Memory B cell (primary cell): ENCODE measurements at regions not wholly inside any gene's neighbourhood (a gene's known extent, or its start where the extent isn't known, plus 50 kb on each side); places are given as distances from the start of the nearest gene placed in this dataset.
"Not testable (repeated sequence)": the region's sequence is repeated elsewhere in the genome, so short reads cannot be mapped to it uniquely, and the experiment has no call there.

Source experiments
- ATAC-seq: fragments of 150-1000 bp; cut with Tn5 transposase; 2 replicates; pipeline ENCODE4 v1.10.0; 2021; ENCODE audit warnings: low read depth, mild to moderate bottlenecking, moderate library complexity
- DNase-seq, 2 donors: peaks; one replicate each; pipeline ENCODE4 v3.0.0; 2022; ENCODE audit warnings: low spot score in 2 of 2
- H3K27ac Mint-ChIP-seq: one replicate; pipeline ENCODE4 v1.8.0; 2022; ENCODE audit warnings: mild to moderate bottlenecking, moderate library complexity, mixed read lengths
- H3K27me3 Mint-ChIP-seq: one replicate; pipeline ENCODE4 v1.8.0; 2022; ENCODE audit warnings: mixed read lengths
- H3K36me3 Mint-ChIP-seq: one replicate; pipeline ENCODE4 v1.8.0; 2022; ENCODE audit warnings: mild to moderate bottlenecking, mixed read lengths
- H3K4me1 Mint-ChIP-seq: one replicate; pipeline ENCODE4 v1.8.0; 2022; ENCODE audit warnings: mixed read lengths
- H3K4me3 Mint-ChIP-seq: one replicate; pipeline ENCODE4 v1.8.0; 2022; ENCODE audit warnings: mild to moderate bottlenecking, moderate library complexity, mixed read lengths
- H3K9me3 Mint-ChIP-seq: one replicate; pipeline ENCODE4 v1.8.0; 2022; ENCODE audit warnings: mixed read lengths

DNA sequence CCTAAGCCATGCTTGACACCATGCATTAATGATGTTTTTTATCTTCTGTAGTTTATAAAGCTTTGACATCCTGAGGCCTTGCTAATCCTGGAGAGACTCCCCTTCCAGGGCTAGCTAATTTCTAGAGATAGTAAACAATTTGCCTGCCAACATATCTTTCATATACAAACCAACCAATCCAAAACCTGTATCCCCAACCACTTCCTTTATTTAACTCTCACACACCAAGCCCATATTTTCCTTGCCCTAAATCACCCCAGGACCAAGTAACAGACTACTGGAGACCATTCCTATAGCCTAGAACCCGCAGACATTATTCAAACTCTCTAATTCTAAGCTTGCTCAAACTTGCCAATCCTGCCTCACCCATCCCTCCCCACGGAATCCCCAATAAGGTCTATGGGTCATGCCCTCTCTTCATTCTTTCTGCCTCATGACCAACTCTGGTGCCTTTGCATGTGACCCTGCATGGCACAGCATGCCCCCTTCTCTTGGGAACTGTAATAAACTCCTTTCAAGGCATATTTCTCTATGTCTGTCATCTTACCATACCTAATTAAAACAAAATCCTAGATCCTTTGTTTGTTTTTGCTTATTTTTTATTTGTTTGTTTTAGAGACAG is 116.6 kb upstream of the CACUL1 start:
- Mint-ChIP-seq H3K27me3 (peaks cover 22% of the 10 kb centered on the region), H3K9me3 (peaks cover 5% of the 10 kb centered on the region), H3K36me3 (no peaks in the 10 kb centered on the region), H3K27ac (no peak overlapping the region), H3K4me3 (no peak overlapping the region), H3K4me1 (no peaks in the 10 kb centered on the region)
- ATAC-seq (no peak), DNase-seq (no peak)

DNA sequence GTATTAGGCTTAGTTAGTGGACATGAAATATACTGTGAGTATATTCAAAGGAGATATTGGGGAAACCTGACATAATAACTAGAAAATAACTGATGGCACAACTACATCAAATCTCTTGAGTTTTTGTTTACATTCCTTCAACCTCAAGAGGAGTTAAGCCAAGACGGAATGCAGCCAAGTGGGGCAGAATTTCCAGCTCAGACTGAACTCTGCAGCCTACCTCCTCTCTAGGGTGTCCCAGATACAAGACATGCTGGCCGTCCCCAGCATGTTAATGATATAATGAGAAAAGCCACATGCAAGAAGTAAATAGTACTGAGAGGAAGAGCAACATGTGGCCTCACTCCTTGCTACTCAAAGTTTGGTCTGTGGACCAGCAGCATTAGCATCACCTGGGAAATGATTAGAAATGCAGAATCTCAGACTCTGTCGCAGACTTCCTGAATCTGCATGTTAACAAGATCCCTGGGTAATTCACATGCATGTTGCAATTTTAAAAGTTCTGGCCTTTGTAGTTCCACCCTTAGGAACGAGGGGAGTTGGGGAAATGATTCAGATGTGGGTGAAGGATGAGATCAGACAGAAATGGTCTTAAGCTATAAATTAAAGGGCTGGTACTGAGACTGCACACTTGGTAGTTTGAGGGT is 118.4 kb upstream of the CACUL1 start:
- ATAC-seq: no peak
- H3K27me3 Mint-ChIP-seq: peaks cover 21% of the 10 kb centered on the region
- peaks cover 7% of the 10 kb centered on the region for H3K9me3 Mint-ChIP-seq
- H3K4me3 Mint-ChIP-seq: no peak overlapping the region
- H3K27ac Mint-ChIP-seq: no peak overlapping the region
- H3K36me3 Mint-ChIP-seq: no peaks in the 10 kb centered on the region
- no peak for DNase-seq
- no peaks in the 10 kb centered on the region for H3K4me1 Mint-ChIP-seq

DNA sequence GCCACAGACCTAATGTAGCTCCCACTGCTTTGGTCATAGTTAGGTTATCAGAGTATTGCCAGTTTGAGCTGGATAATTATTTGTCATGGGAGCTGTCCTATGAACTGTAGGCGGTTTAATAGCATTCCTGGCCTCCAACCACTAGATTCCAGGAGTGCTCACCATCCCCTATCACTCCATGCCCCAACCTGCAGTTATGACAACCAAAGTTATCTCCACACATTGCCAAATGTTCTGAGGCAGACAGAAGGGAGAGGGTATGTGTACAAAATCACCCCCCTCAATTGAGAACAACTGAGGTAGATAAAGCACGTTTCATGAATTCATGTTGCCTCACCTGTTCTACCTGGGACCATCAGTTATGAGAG is 119.0 kb upstream of the CACUL1 start:
- no peak for DNase-seq
- peaks cover 21% of the 10 kb centered on the region for H3K27me3 Mint-ChIP-seq
- H3K4me1 Mint-ChIP-seq: no peaks in the 10 kb centered on the region
- no peak overlapping the region for H3K27ac Mint-ChIP-seq
- ATAC-seq: no peak
- H3K9me3 Mint-ChIP-seq: peaks cover 7% of the 10 kb centered on the region
- H3K4me3 Mint-ChIP-seq: no peak overlapping the region
- no peaks in the 10 kb centered on the region for H3K36me3 Mint-ChIP-seq

DNA sequence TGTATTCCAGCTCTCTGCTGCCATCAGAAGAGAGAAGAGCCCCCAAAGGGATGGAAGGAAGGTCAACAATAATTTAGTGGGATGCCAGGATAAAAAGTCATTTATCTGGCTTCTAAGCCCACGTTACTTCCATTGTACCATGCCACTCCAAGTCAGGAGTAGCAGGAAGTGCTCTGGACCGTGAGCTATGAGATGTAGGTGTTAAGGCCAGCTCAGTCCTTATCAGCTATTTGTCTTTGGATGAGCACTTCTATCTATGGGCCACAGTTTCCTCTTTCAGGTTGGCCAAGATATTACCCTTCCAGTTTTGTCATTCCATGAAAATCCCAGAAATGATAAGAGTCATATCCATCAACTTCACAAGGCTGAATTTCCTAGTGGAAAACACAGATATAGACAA is 119.4 kb upstream of the CACUL1 start:
- no peak overlapping the region for H3K27ac Mint-ChIP-seq
- H3K4me3 Mint-ChIP-seq: no peak overlapping the region
- DNase-seq (no peak), ATAC-seq (no peak)
- no peaks in the 10 kb centered on the region for H3K4me1 Mint-ChIP-seq
- peaks cover 21% of the 10 kb centered on the region for H3K27me3 Mint-ChIP-seq
- H3K36me3 Mint-ChIP-seq: no peaks in the 10 kb centered on the region
- peaks cover 7% of the 10 kb centered on the region for H3K9me3 Mint-ChIP-seq

DNA sequence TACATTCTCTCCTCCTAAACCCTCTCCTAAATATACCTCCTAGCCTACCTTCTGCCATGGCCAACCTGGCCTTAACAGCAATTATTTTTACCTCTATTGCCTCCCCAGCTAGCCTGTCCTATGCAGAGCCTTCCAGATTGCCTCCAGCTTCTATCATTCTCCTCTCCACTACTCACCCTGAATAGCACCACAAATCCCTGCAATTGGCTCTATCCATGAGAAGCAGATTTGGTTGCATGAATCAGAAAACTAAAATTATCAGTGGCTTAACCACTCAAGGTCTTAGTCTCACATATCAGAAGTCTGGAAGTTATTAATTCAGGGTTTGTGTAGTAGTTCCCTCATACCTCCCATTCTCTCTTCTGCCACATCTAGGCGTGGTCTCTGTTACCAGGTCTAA is 120.3 kb upstream of the CACUL1 start:
- Mint-ChIP-seq H3K27me3 (peaks cover 21% of the 10 kb centered on the region), H3K4me3 (no peak overlapping the region), H3K27ac (no peak overlapping the region), H3K4me1 (no peaks in the 10 kb centered on the region), H3K9me3 (peaks cover 7% of the 10 kb centered on the region), H3K36me3 (no peaks in the 10 kb centered on the region)
- DNase-seq: no peak
- ATAC-seq: no peak

DNA sequence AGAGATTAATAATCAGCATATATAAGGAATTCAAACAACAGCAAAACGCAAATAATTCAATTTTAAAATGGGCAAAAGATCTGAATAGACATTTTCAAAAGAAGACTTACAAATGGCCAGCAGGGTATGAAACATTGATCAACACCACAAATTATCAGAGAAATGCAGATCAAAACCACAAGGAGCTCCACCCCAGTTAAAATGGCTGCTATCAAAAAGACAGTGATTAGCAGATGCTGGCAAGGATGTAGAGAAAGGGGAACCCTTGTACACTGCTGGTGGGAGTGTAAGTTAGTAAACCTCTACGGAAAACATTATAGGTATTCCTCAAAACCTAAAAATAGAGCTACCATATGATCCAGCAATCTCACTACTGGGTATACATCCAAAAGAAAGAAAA is 128.0 kb upstream of the CACUL1 start:
- Mint-ChIP-seq H3K9me3 (peaks cover 6% of the 10 kb centered on the region), H3K27me3 (peaks cover 3% of the 10 kb centered on the region), H3K4me3 (no peak overlapping the region), H3K27ac (no peak overlapping the region), H3K4me1 (no peaks in the 10 kb centered on the region), H3K36me3 (no peaks in the 10 kb centered on the region)
- ATAC-seq: no peak
- DNase-seq: no peak

DNA sequence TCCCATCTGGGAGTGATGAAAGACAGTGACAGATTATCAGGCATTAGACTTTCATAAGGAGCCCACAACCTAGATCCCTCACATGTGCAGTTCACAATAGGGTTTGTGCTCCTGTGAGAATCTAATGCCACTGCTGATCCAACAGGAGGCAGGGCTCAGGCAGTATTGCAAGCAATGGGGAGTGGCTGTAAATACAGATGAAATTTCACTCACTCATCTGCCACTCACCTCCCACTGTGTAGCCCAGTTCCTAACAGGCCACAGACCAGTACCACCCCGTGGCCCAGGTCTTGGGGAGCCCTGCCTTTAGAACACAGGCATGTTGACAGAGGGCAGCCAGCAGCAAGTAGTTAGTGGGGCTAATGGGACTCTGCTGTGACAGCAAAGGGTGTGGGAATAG is 137.3 kb upstream of the NANOS1 start:
- no peaks in the 10 kb centered on the region for H3K4me1 Mint-ChIP-seq
- no peaks in the 10 kb centered on the region for H3K36me3 Mint-ChIP-seq
- no peak overlapping the region for H3K4me3 Mint-ChIP-seq
- H3K9me3 Mint-ChIP-seq: peaks cover 13% of the 10 kb centered on the region
- ATAC-seq (no peak), DNase-seq (no peak)
- H3K27me3 Mint-ChIP-seq: peaks cover 10% of the 10 kb centered on the region
- H3K27ac Mint-ChIP-seq: no peak overlapping the region

DNA sequence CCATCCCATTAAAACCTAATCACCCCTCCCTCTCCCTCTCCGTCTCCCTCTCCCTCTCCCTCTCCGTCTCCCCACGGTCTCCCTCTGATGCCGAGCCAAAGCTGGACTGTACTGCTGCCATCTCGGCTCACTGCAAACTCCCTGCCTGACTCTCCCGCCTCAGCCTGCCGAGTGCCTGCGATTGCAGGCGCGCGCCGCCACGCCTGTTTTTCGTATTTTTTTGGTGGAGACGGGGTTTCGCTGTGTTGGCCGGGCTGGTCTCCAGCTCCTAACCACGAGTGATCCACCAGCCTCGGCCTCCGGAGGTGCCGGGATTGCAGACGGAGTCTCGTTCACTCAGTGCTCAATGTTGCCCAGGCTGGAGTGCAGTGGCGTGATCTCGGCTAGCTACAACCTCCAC is 134.6 kb upstream of the NANOS1 start:
- not testable (repeated sequence) for ATAC-seq

DNA sequence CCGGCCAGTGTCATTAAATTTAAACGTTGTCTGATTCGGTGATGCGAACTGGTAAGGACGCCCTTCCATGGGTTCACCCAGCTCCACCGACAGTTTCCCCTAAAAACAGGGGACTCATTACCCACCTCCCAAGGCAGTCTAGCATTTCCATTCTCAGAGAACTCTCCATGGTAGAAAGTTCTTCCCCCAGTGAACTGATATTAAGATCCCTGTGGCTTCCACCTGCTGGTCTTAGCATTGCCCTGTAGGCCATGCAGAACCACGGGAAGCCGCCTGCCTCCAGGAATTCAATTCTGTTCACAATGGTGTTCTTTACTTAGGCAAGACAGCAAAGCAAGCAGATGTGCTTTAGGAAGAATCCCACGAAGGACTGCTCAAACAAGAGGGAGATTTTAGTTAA is 128.9 kb upstream of the NANOS1 start:
- DNase-seq (no peak), ATAC-seq (no peak)
- Mint-ChIP-seq H3K9me3 (no peaks in the 10 kb centered on the region), H3K27me3 (peaks cover 9% of the 10 kb centered on the region), H3K4me3 (no peak overlapping the region), H3K4me1 (no peaks in the 10 kb centered on the region), H3K36me3 (no peaks in the 10 kb centered on the region), H3K27ac (no peak overlapping the region)

More for the DNA sequence above, 134.6 kb upstream of the NANOS1 start:
- DNase-seq, H3K4me1 Mint-ChIP-seq, H3K36me3 Mint-ChIP-seq, H3K27ac Mint-ChIP-seq, H3K27me3 Mint-ChIP-seq, H3K4me3 Mint-ChIP-seq: not testable (repeated sequence)
- H3K9me3 Mint-ChIP-seq: peaks cover 13% of the 10 kb centered on the region

DNA sequence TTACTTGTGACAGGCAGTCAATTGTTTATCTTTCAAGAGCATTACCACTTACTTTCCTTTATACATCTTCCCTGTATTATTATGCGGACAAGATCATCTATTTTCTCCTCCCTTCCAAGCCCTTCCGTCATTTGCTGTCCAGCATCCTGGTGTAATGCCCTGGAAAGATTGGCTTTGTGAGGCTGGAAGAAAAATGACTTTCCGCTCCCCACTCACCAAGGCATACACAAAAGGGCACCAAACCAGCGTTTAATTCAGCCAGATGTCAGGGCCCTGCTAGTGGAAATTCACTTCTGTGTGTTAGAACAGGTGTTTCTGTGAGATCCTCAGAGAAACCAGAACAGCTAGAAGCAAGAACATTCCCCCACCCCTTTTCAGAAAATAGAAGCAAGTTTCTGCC is 128.1 kb upstream of the NANOS1 start:
- ATAC-seq (no peak), DNase-seq (no peak)
- Mint-ChIP-seq H3K9me3 (no peaks in the 10 kb centered on the region), H3K36me3 (no peaks in the 10 kb centered on the region), H3K27me3 (peaks cover 9% of the 10 kb centered on the region), H3K4me3 (no peak overlapping the region), H3K27ac (no peak overlapping the region), H3K4me1 (no peaks in the 10 kb centered on the region)

DNA sequence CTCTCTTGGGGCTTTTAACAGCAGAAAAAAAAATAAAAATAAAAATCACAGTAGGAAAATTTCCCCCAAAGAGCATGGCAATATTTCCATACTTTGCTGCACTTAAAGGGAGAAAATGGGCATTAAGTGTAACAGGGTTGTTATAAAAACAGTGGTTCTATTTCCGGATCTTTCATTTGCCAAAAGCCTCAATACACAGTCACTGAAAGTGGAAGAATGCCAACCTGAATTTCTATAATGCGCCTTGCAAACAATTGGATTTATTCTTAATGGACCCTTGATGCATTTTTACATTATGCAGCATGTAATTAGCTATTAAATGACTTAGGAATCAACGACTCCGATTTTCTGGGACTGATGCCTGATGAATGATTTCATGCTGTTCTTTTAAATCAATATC is 127.6 kb upstream of the NANOS1 start:
- no peaks in the 10 kb centered on the region for H3K36me3 Mint-ChIP-seq
- H3K27ac Mint-ChIP-seq: no peak overlapping the region
- ATAC-seq (no peak), DNase-seq (no peak)
- no peaks in the 10 kb centered on the region for H3K4me1 Mint-ChIP-seq
- no peaks in the 10 kb centered on the region for H3K9me3 Mint-ChIP-seq
- no peak overlapping the region for H3K4me3 Mint-ChIP-seq
- H3K27me3 Mint-ChIP-seq: peaks cover 9% of the 10 kb centered on the region

DNA sequence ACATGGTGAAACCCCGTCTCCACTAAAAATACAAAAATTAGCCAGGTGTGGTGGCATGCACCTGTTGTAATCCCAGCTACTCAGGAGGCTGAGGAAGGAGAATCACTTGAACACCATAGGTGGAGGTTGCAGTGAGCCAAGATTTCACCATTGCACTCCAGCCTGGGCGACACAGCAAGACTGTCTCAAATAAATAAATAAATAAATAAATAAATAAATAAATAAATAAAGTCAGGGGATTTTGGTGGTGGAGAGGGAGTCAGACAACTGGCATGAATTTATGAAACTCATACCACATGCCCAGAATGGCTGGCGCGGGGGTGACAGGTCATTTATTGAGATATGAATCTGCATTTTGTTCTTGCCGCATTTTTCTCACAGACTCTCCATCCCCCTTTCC is 126.9 kb upstream of the NANOS1 start:
- H3K9me3 Mint-ChIP-seq, H3K27me3 Mint-ChIP-seq, H3K36me3 Mint-ChIP-seq, H3K4me3 Mint-ChIP-seq, DNase-seq, ATAC-seq, H3K27ac Mint-ChIP-seq, H3K4me1 Mint-ChIP-seq: not testable (repeated sequence)

DNA sequence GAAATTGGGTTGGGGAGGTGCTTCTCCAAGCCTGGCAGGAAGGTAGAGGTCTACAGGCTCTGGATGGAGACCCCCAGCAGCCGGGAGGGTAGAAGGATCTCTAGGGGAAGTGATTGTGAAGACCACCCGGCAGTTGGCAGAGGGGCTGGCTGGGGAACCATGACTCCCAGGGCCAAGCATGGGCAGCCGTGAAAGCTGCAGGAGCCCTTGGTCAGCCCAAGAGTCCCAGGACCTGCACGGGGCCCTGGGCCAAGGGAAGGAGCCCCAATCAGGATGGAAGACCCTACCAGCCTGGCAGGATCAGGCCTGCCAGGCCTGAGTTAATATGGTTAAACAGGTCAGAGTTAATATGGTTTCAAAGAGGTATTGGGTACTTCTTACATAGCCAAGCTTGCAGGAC is 126.3 kb upstream of the NANOS1 start:
- no peaks in the 10 kb centered on the region for H3K36me3 Mint-ChIP-seq
- no peaks in the 10 kb centered on the region for H3K9me3 Mint-ChIP-seq
- ATAC-seq: no peak
- H3K27ac Mint-ChIP-seq: no peak overlapping the region
- H3K4me1 Mint-ChIP-seq: no peaks in the 10 kb centered on the region
- H3K4me3 Mint-ChIP-seq: no peak overlapping the region
- no peak for DNase-seq
- H3K27me3 Mint-ChIP-seq: peaks cover 9% of the 10 kb centered on the region

DNA sequence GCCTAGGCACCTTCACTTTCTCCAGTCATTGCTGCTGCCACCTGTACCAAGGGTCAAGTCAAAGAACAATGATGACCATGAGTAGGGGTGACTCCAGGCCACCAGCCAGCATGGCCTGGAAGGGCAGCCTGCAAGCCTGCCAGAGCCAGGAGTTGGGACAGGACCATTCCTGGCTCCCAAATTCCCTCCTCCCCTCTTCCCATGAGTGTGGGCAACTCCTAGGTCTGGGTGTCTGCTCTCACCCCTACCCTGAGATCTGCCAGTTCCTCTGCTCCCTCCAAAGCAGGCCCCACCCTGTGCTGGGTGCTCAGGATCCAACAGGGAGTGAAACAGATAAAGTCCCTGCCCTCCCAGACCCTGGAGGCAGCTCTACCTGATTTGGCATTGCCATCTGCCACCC is 125.8 kb upstream of the NANOS1 start:
- Mint-ChIP-seq H3K4me3 (no peak overlapping the region), H3K4me1 (no peaks in the 10 kb centered on the region), H3K27ac (no peak overlapping the region), H3K36me3 (no peaks in the 10 kb centered on the region), H3K9me3 (no peaks in the 10 kb centered on the region), H3K27me3 (peaks cover 9% of the 10 kb centered on the region)
- DNase-seq: no peak
- no peak for ATAC-seq

DNA sequence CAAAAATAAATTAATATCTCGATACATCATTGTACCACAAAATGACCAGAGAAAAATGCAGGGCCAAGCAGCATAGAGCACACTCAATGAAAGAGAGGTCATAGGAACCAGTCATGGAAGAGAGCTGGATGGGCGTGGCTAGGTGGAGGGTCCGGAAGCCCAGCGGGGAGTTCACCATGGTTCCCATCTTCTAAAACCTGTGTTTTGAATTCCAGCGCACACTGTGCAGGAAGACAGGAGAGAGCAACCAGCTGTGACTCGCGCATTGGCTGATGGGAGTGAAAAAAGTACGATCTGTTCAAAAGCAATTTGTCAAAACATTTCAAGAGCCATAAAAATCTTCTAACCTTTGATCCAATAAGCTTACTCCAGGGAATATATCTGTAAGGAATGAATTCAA is 125.2 kb upstream of the NANOS1 start:
- H3K36me3 Mint-ChIP-seq: no peaks in the 10 kb centered on the region
- no peak overlapping the region for H3K4me3 Mint-ChIP-seq
- no peaks in the 10 kb centered on the region for H3K4me1 Mint-ChIP-seq
- H3K27ac Mint-ChIP-seq: no peak overlapping the region
- no peak for ATAC-seq
- H3K9me3 Mint-ChIP-seq: no peaks in the 10 kb centered on the region
- H3K27me3 Mint-ChIP-seq: peaks cover 9% of the 10 kb centered on the region
- no peak for DNase-seq
